IMR-90 (cell line): ENCODE measurements at regions not wholly inside any gene's neighbourhood (a gene's known extent, or its start where the extent isn't known, plus 50 kb on each side); places are given as distances from the start of the nearest gene placed in this dataset.

Source experiments
- ATAC-seq: fragments of 200-7000 bp; cut with Tn5 transposase; 2 replicates; pipeline ENCODE4 v1.9.1; 2020; ENCODE audit warnings: low read depth, mild to moderate bottlenecking, moderate library complexity
- BruUV-seq: library from RNA; stranded (reverse); fragments of 400-500 nt; replicated peaks from 2 replicates; lab custom pipeline; 2021; lab: Mats Ljungman, UMichigan
- CTCF ChIA-PET: fragments of 300-600 bp; formaldehyde crosslinking; extraction: SDS; loops from one replicate; lab custom pipeline; 2021; ENCODE audit warnings: antibody characterized with exemption; lab: Yijun Ruan, JAX
- POLR2A ChIA-PET: fragments of 300-600 bp; sonication (Branson Sonifier 250); formaldehyde crosslinking; loops from one replicate; lab custom pipeline; 2022; ENCODE audit warnings: antibody characterized with exemption; ENCODE audit not compliant: unreplicated experiment; lab: Charles Lee
- DNase-seq: peaks from one replicate; pipeline ENCODE4 v3.0.0; 2013
- H2AFZ ChIP-seq: replicated peaks from 2 replicates; pipeline ENCODE3; 2013; ENCODE audit warnings: low read length, mild to moderate bottlenecking; ENCODE audit not compliant: poor library complexity
- H2AK5ac ChIP-seq: 2 replicates; pipeline ENCODE4 v1.6.1; 2013; ENCODE audit warnings: low read depth, low read length, inconsistent platforms
- H2AK9ac ChIP-seq: replicated peaks from 2 replicates; pipeline ENCODE3; 2013; ENCODE audit warnings: mild to moderate bottlenecking, low read depth, low read length, moderate library complexity; ENCODE audit not compliant: poor library complexity
- H2BK120ac ChIP-seq: 2 replicates; pipeline ENCODE4 v1.6.1; 2013; ENCODE audit warnings: low read depth, low read length, inconsistent platforms
- H2BK15ac ChIP-seq: 3 replicates; pipeline ENCODE4 v1.6.1; 2013; ENCODE audit warnings: low read depth, low read length, inconsistent platforms
- H2BK20ac ChIP-seq: 2 replicates; pipeline ENCODE4 v1.6.1; 2013; ENCODE audit warnings: low read depth, mild to moderate bottlenecking, inconsistent platforms, low read length, moderate library complexity
- H2BK5ac ChIP-seq: 2 replicates; pipeline ENCODE4 v1.6.1; 2013; ENCODE audit warnings: mild to moderate bottlenecking, low read depth, low read length, inconsistent platforms; ENCODE audit not compliant: poor library complexity, severe bottlenecking
- H3K14ac ChIP-seq: replicated peaks from 2 replicates; pipeline ENCODE4 v1.6.1; 2013; ENCODE audit warnings: low read depth, low read length, inconsistent platforms
- H3K18ac ChIP-seq: 2 replicates; pipeline ENCODE4 v1.6.1; 2013; ENCODE audit warnings: low read depth, low read length, control low read depth
- H3K23ac ChIP-seq: 2 replicates; pipeline ENCODE4 v1.6.1; 2013; ENCODE audit warnings: low read depth, low read length, inconsistent platforms
- H3K27ac ChIP-seq: 2 replicates; pipeline ENCODE4 v1.5.1; 2013; ENCODE audit warnings: mild to moderate bottlenecking, control low read depth, low read length; ENCODE audit not compliant: insufficient read depth
- H3K27me3 ChIP-seq: 2 replicates; pipeline ENCODE4 v1.6.1; 2013; ENCODE audit warnings: low read length; ENCODE audit not compliant: control insufficient read depth, insufficient read depth
- H3K36me3 ChIP-seq: 2 replicates; pipeline ENCODE4 v1.6.1; 2013; ENCODE audit warnings: low read length, mixed read lengths; ENCODE audit not compliant: control insufficient read depth, insufficient read depth
- H3K4ac ChIP-seq: 2 replicates; pipeline ENCODE4 v1.6.1; 2013; ENCODE audit warnings: low read depth, low read length, inconsistent platforms
- H3K4me1 ChIP-seq: 2 replicates; pipeline ENCODE4 v1.6.1; 2013; ENCODE audit warnings: low read length, mixed read lengths; ENCODE audit not compliant: control insufficient read depth, insufficient read depth
- H3K4me2 ChIP-seq: 2 replicates; pipeline ENCODE4 v1.6.1; 2013; ENCODE audit warnings: low read depth, mild to moderate bottlenecking, control low read depth, low read length, moderate library complexity
- H3K4me3 ChIP-seq: 2 replicates; pipeline ENCODE4 v1.5.1; 2013; ENCODE audit warnings: low read depth, mild to moderate bottlenecking, control low read depth, low read length, moderate library complexity; ENCODE audit not compliant: insufficient read depth
- H3K56ac ChIP-seq: 2 replicates; pipeline ENCODE4 v1.6.1; 2013; ENCODE audit warnings: low read length, inconsistent platforms; ENCODE audit not compliant: insufficient read depth; ENCODE audit errors: extremely low read depth
- H3K79me1 ChIP-seq, 2 experiments: 2 replicates each; pipeline ENCODE4 v1.6.1; 2013; ENCODE audit warnings: low read length in 2 of 2, inconsistent platforms in 1 of 2, low read depth in 1 of 2
- H3K9ac ChIP-seq: 2 replicates; pipeline ENCODE4 v1.6.1; 2013; ENCODE audit warnings: low read depth, low read length, control low read depth
- H3K9me1 ChIP-seq: 2 replicates; pipeline ENCODE4 v1.6.1; 2013; ENCODE audit warnings: low read length, inconsistent platforms; ENCODE audit not compliant: insufficient read depth
- H3K9me3 ChIP-seq: 2 replicates; pipeline ENCODE4 v1.6.1; 2013; ENCODE audit warnings: low read length; ENCODE audit not compliant: control insufficient read depth, insufficient read depth
- H4K20me1 ChIP-seq: 2 replicates; pipeline ENCODE4 v1.6.1; 2013; ENCODE audit warnings: low read length, inconsistent platforms; ENCODE audit not compliant: insufficient read depth
- H4K5ac ChIP-seq: 2 replicates; pipeline ENCODE4 v1.6.1; 2013; ENCODE audit warnings: mild to moderate bottlenecking, low read depth, low read length, control low read depth
- H4K8ac ChIP-seq, 2 experiments: 2 replicates each; pipeline ENCODE4 v1.6.1; 2013; ENCODE audit warnings: low read depth in 2 of 2, low read length in 2 of 2, control low read depth in 1 of 2, inconsistent platforms in 1 of 2
- H4K91ac ChIP-seq: 2 replicates; pipeline ENCODE4 v1.6.1; 2013; ENCODE audit warnings: low read depth, low read length, inconsistent platforms; ENCODE audit not compliant: insufficient read depth
- BHLHE40 ChIP-seq: fragments of 150-350 bp; IDR thresholded peaks from 2 replicates; pipeline ENCODE4 v1.6.1; 2016; ENCODE audit warnings: mild to moderate bottlenecking, low read depth, low read length
- CEBPB ChIP-seq: IDR thresholded peaks from 2 replicates; pipeline ENCODE4 v1.6.1; 2012; ENCODE audit warnings: low read depth, low read length, improper control_type of control experiment
- CHD1 ChIP-seq: IDR thresholded peaks from 2 replicates; pipeline ENCODE4 v1.6.1; 2012; ENCODE audit warnings: low read depth, low read length, improper control_type of control experiment
- FOS ChIP-seq: fragments of 150-350 bp; IDR thresholded peaks from 2 replicates; pipeline ENCODE4 v1.6.1; 2016; ENCODE audit warnings: low read depth, low read length
- MAFK ChIP-seq: IDR thresholded peaks from 2 replicates; pipeline ENCODE4 v1.6.1; 2012; ENCODE audit warnings: low read depth, low read length, improper control_type of control experiment
- MAZ ChIP-seq: IDR thresholded peaks from 2 replicates; pipeline ENCODE4 v1.6.1; 2012; ENCODE audit warnings: low read depth, mild to moderate bottlenecking, low read length, improper control_type of control experiment, moderate library complexity, borderline replicate concordance
- MXI1 ChIP-seq: IDR thresholded peaks from 2 replicates; pipeline ENCODE4 v1.6.1; 2012; ENCODE audit warnings: low read depth, mild to moderate bottlenecking, low read length, moderate library complexity, borderline replicate concordance
- NFE2L2 ChIP-seq: fragments of 150-350 bp; IDR thresholded peaks from 2 replicates; pipeline ENCODE4 v1.6.1; 2016; ENCODE audit warnings: low read depth, mild to moderate bottlenecking, low read length
- POLR2A ChIP-seq: IDR thresholded peaks from 2 replicates; pipeline ENCODE4 v1.6.1; 2012; ENCODE audit warnings: mild to moderate bottlenecking, low read depth, low read length
- RAD21 ChIP-seq: IDR thresholded peaks from 2 replicates; pipeline ENCODE4 v1.6.1; 2012; ENCODE audit warnings: low read length, improper control_type of control experiment
- RCOR1 ChIP-seq: IDR thresholded peaks from 2 replicates; pipeline ENCODE4 v1.6.1; 2012; ENCODE audit warnings: mild to moderate bottlenecking, low read length, improper control_type of control experiment; ENCODE audit not compliant: insufficient replicate concordance
- RFX5 ChIP-seq: IDR thresholded peaks from 2 replicates; pipeline ENCODE4 v1.8.0; 2012; ENCODE audit warnings: low read depth, mild to moderate bottlenecking, low read length, moderate library complexity
- SMC3 ChIP-seq: fragments of 150-350 bp; IDR thresholded peaks from 2 replicates; pipeline ENCODE4 v1.6.1; 2016; ENCODE audit warnings: low read depth, mild to moderate bottlenecking, antibody characterized with exemption, low read length, moderate library complexity
- USF2 ChIP-seq: fragments of 150-350 bp; IDR thresholded peaks from 2 replicates; pipeline ENCODE4 v1.6.1; 2017; ENCODE audit warnings: mild to moderate bottlenecking, antibody characterized with exemption, low read length, low read depth
- WGBS, 2 experiments: methylation state at CpG; one replicate each; pipeline versions ENCODE4 v1.1.5 to v1.1.7; 2013; ENCODE audit warnings: missing lambda C conversion rate in 2 of 2; ENCODE audit not compliant: insufficient read length in 1 of 2; ENCODE audit errors: extremely low coverage in 2 of 2; 5-methylcytosine and 5-hydroxymethylcytosine counted together
- dilution Hi-C: fragments of 300-500 bp; cut with HindIII; formaldehyde crosslinking; loops from one replicate; pipeline ENCODE4 v1.14.3; 2018; ENCODE audit warnings: low sequenced_read_pairs; ENCODE audit not compliant: unreplicated experiment
- in situ Hi-C: fragments of 300-500 bp; cut with MboI; formaldehyde crosslinking; loops from 3 replicates; pipeline ENCODE4 v1.14.3; 2019; ENCODE audit warnings: low sequenced_read_pairs, inconsistent platforms, mixed read lengths
- intact Hi-C: fragments of 100-400 bp; cut with micrococcal nuclease; formaldehyde crosslinking; loops from 2 replicates; pipeline ENCODE4 v1.10.0; 2022
- TF ChIP-seq, protein P1 (sequence below): fragments of 150-350 bp; IDR thresholded peaks from 2 replicates; pipeline ENCODE4 v1.6.1; 2016; ENCODE audit warnings: low read depth, mild to moderate bottlenecking, low read length, moderate library complexity, borderline replicate concordance
- TF ChIP-seq, protein P2 (sequence below): conservative IDR thresholded peaks from 2 replicates; pipeline ENCODE4 v1.5.1; 2012; ENCODE audit warnings: mild to moderate bottlenecking, low read depth, low read length, improper control_type of control experiment

GRCh38 chr2:129331638-129332037 lies 647.8 kb upstream of the RAB6C start:
- no peak for ATAC-seq
- Histone ChIP-seq H4K20me1 (no peaks in the 10 kb centered on the region), H3K4me3 (no peak overlapping the region), H3K4me1 (no peaks in the 10 kb centered on the region), H2BK20ac (no peak overlapping the region), H3K27ac (no peak overlapping the region), H4K91ac (no peak overlapping the region), H3K18ac (no peak overlapping the region), H2BK15ac (no peak overlapping the region), H3K23ac (no peak overlapping the region), H3K27me3 (no peaks in the 10 kb centered on the region), H2BK5ac (no peak overlapping the region), H4K5ac (no peak overlapping the region), H2BK120ac (no peak overlapping the region), H3K4ac (no peak overlapping the region), H3K4me2 (no peak overlapping the region), H4K8ac (no peak overlapping the region), H3K9ac (no peak overlapping the region), H3K36me3 (no peaks in the 10 kb centered on the region), H2AFZ (no peak overlapping the region), H3K79me1 (no peaks in the 10 kb centered on the region), H2AK9ac (no peak overlapping the region), H3K9me3 (peaks cover 22% of the 10 kb centered on the region), H3K56ac (no peak overlapping the region), H3K9me1 (no peaks in the 10 kb centered on the region), H3K14ac (no peak overlapping the region), H2AK5ac (no peak overlapping the region)
- in situ Hi-C loops = no loop called here
- no CpG with 5 or more reads among the region's 7 CpGs for WGBS, 2 experiments
- no peak for DNase-seq
- intact Hi-C loops = no loop called here
- ChIA-PET CTCF (no interaction called here), POLR2A (no interaction called here)
- TF ChIP-seq CHD1 = no peak
- no peak for TF ChIP-seq RFX5
- TF ChIP-seq, protein P1, sequence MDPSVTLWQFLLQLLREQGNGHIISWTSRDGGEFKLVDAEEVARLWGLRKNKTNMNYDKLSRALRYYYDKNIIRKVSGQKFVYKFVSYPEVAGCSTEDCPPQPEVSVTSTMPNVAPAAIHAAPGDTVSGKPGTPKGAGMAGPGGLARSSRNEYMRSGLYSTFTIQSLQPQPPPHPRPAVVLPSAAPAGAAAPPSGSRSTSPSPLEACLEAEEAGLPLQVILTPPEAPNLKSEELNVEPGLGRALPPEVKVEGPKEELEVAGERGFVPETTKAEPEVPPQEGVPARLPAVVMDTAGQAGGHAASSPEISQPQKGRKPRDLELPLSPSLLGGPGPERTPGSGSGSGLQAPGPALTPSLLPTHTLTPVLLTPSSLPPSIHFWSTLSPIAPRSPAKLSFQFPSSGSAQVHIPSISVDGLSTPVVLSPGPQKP = no peak
- no peak for TF ChIP-seq BHLHE40
- TF ChIP-seq, protein P2, sequence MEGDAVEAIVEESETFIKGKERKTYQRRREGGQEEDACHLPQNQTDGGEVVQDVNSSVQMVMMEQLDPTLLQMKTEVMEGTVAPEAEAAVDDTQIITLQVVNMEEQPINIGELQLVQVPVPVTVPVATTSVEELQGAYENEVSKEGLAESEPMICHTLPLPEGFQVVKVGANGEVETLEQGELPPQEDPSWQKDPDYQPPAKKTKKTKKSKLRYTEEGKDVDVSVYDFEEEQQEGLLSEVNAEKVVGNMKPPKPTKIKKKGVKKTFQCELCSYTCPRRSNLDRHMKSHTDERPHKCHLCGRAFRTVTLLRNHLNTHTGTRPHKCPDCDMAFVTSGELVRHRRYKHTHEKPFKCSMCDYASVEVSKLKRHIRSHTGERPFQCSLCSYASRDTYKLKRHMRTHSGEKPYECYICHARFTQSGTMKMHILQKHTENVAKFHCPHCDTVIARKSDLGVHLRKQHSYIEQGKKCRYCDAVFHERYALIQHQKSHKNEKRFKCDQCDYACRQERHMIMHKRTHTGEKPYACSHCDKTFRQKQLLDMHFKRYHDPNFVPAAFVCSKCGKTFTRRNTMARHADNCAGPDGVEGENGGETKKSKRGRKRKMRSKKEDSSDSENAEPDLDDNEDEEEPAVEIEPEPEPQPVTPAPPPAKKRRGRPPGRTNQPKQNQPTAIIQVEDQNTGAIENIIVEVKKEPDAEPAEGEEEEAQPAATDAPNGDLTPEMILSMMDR = no peak
- TF ChIP-seq NFE2L2 = no peak
- no peak for TF ChIP-seq MXI1
- TF ChIP-seq USF2 = no peak
- no peak for TF ChIP-seq SMC3
- no peak for TF ChIP-seq RAD21
- TF ChIP-seq FOS = no peak
- no peak for TF ChIP-seq MAZ
- TF ChIP-seq POLR2A = no peak
- no peak for TF ChIP-seq CEBPB
- TF ChIP-seq MAFK = no peak
- TF ChIP-seq RCOR1 = no peak
- dilution Hi-C loops = no loop called here
- no TSS peak for BruUV-seq
